ENCODE measurements at regions not wholly inside any gene's neighbourhood (a gene's known extent, or its start where the extent isn't known, plus 50 kb on each side); places are given as distances from the start of the nearest gene placed in this dataset.
"Not testable (repeated sequence)": the region's sequence is repeated elsewhere in the genome, so short reads cannot be mapped to it uniquely, and the experiment has no call there.

- H3K4me3 ChIP-seq (ENCODE audit: insufficient read depth, low read length) = no peak overlapping the region
- no peaks in the 10 kb centered on the region for H3K36me3 ChIP-seq (ENCODE audit: insufficient read depth, low read length)
- no peaks in the 10 kb centered on the region for H3K9me3 ChIP-seq (ENCODE audit: low read depth, low read length)
- H3K4me1 ChIP-seq (ENCODE audit: insufficient read depth, low read length) = no peaks in the 10 kb centered on the region
- no peak overlapping the region for H3K4me2 ChIP-seq (ENCODE audit: insufficient read depth, low read length)
- DNase-seq (ENCODE audit: insufficient read length, low spot score, missing footprints) = no peak
- H3K27me3 ChIP-seq (ENCODE audit: insufficient read depth, low read length) = no peaks in the 10 kb centered on the region
- no peaks in the 10 kb centered on the region for H4K20me1 ChIP-seq (ENCODE audit: insufficient read depth, low read length)
- H2AFZ ChIP-seq (ENCODE audit: low read length) = no peak overlapping the region
- no peaks in the 10 kb centered on the region for H3K79me2 ChIP-seq (ENCODE audit: insufficient read depth, low read length)
- TF ChIP-seq CTCF (IDR thresholded peaks at IDR 0.05; ENCODE audit: extremely low read depth, low read depth, low read length) = no peak
- H3K27ac ChIP-seq (ENCODE audit: low read depth, low read length) = no peak overlapping the region
These were observed 2712.2 kb upstream of the PCDH20 start for GRCh38 chr13:64127856-64128255.

DNA sequence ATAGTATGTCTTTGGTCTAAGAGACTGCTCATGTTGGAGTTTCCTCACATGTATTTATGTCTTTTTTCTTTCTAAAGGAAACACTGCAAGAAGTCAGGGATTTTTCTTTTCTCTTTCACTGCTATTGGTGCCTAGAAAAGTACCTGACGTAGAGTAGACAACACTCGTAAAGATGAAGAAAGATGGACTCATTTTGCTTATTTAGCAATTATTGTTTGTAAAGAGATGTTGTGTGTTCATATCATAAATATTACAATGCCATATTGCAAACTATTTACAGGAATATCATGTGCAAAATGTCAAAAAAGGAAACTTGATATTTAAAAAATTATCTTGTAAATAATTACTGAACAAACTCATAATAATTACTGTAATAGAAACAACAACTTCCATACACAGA, 2711.5 kb upstream of the PCDH20 start:
- DNase-seq (ENCODE audit: insufficient read length, low spot score, missing footprints) = no peak
- no peak overlapping the region for H2AFZ ChIP-seq (ENCODE audit: low read length)

DNA sequence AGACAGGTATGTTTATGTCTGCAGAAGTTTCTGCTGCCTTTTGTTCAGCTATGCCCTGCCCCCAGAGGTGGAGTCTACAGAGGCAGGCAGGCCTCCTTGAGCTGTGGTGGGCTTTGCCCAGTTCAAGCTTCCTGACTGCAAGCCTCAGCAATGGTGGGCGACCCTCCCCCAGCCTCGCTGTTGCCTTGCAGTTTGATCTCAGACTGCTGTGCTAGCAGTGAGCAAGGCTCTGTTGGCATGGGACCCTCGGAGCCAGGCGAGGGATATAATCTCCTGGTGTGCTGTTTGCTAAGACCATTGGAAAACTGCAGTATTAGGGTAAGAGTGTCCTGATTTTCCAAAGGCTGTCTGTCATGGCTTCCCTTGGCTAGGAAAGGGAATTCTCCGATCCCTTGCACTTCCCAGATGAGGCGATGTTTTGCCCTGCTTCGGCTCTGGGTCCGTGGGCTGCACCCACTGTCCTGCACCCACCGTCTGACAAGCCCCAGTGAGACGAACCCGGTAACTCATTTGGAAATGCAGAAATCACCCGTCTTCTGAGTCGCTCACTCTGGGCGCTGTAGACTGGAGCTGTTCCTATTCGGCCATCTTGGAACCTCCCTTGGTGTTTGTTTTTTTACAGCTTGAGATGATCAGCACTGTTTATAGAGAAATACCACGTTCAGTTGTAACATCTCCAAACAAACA, 2705.5 kb upstream of the PCDH20 start:
- H3K79me2 ChIP-seq (ENCODE audit: insufficient read depth, low read length); H3K9me3 ChIP-seq (ENCODE audit: low read depth, low read length); H4K20me1 ChIP-seq (ENCODE audit: insufficient read depth, low read length); DNase-seq (ENCODE audit: insufficient read length, low spot score, missing footprints); H2AFZ ChIP-seq (ENCODE audit: low read length); H3K4me2 ChIP-seq (ENCODE audit: insufficient read depth, low read length); H3K4me1 ChIP-seq (ENCODE audit: insufficient read depth, low read length); H3K27ac ChIP-seq (ENCODE audit: low read depth, low read length); H3K36me3 ChIP-seq (ENCODE audit: insufficient read depth, low read length); H3K4me3 ChIP-seq (ENCODE audit: insufficient read depth, low read length); H3K27me3 ChIP-seq (ENCODE audit: insufficient read depth, low read length): not testable (repeated sequence)

More for the DNA sequence above, 2711.5 kb upstream of the PCDH20 start:
- TF ChIP-seq CTCF (IDR thresholded peaks at IDR 0.05; ENCODE audit: extremely low read depth, low read depth, low read length) = no peak
- Histone ChIP-seq H3K9me3 (ENCODE audit: low read depth, low read length) (no peaks in the 10 kb centered on the region), H3K27me3 (ENCODE audit: insufficient read depth, low read length) (no peaks in the 10 kb centered on the region), H4K20me1 (ENCODE audit: insufficient read depth, low read length) (no peaks in the 10 kb centered on the region), H3K4me2 (ENCODE audit: insufficient read depth, low read length) (no peak overlapping the region), H3K36me3 (ENCODE audit: insufficient read depth, low read length) (no peaks in the 10 kb centered on the region), H3K4me3 (ENCODE audit: insufficient read depth, low read length) (no peak overlapping the region), H3K27ac (ENCODE audit: low read depth, low read length) (no peak overlapping the region), H3K4me1 (ENCODE audit: insufficient read depth, low read length) (no peaks in the 10 kb centered on the region), H3K79me2 (ENCODE audit: insufficient read depth, low read length) (no peaks in the 10 kb centered on the region)

- Histone ChIP-seq H3K27me3 (ENCODE audit: insufficient read depth, low read length) (no peaks in the 10 kb centered on the region), H3K36me3 (ENCODE audit: insufficient read depth, low read length) (no peaks in the 10 kb centered on the region), H3K4me3 (ENCODE audit: insufficient read depth, low read length) (no peak overlapping the region), H3K4me1 (ENCODE audit: insufficient read depth, low read length) (no peaks in the 10 kb centered on the region), H4K20me1 (ENCODE audit: insufficient read depth, low read length) (no peaks in the 10 kb centered on the region), H3K79me2 (ENCODE audit: insufficient read depth, low read length) (no peaks in the 10 kb centered on the region), H3K4me2 (ENCODE audit: insufficient read depth, low read length) (no peak overlapping the region), H2AFZ (ENCODE audit: low read length) (no peak overlapping the region), H3K9me3 (ENCODE audit: low read depth, low read length) (no peaks in the 10 kb centered on the region), H3K27ac (ENCODE audit: low read depth, low read length) (no peak overlapping the region)
- DNase-seq (ENCODE audit: insufficient read length, low spot score, missing footprints) = no peak
- TF ChIP-seq CTCF (IDR thresholded peaks at IDR 0.05; ENCODE audit: extremely low read depth, low read depth, low read length) = no peak
These were observed 2684.3 kb upstream of the PCDH20 start for GRCh38 chr13:64099994-64100393.

All from osteoblast (primary cell).